Gastrocnemius medialis (tissue), 4 donors: ENCODE measurements at regions not wholly inside any gene's neighbourhood (a gene's known extent, or its start where the extent isn't known, plus 50 kb on each side); places are given as distances from the start of the nearest gene placed in this dataset.

Experiments
- POLR2A ChIP-seq, 2 donors: fragments of 450-650 bp; IDR thresholded peaks; one replicate each; pipeline ENCODE4 v1.6.1; 2017; ENCODE audit warnings: antibody characterized with exemption in 2 of 2, mild to moderate bottlenecking in 2 of 2, moderate library complexity in 2 of 2
- TF ChIP-seq, protein P1 (sequence below), 5 experiments: fragments of 450-650 bp in 3 of 5; fragments of 200-600 bp in 2 of 5; sonication (generic) in 2 of 5; IDR thresholded peaks in 4 of 5; conservative IDR thresholded peaks in 1 of 5; 1 replicate in 4 of 5; 2 replicates in 1 of 5; pipeline ENCODE4 v1.5.1; 2016 to 2019; ENCODE audit warnings: antibody characterized with exemption in 5 of 5, mild to moderate bottlenecking in 3 of 5, moderate library complexity in 3 of 5

DNA sequence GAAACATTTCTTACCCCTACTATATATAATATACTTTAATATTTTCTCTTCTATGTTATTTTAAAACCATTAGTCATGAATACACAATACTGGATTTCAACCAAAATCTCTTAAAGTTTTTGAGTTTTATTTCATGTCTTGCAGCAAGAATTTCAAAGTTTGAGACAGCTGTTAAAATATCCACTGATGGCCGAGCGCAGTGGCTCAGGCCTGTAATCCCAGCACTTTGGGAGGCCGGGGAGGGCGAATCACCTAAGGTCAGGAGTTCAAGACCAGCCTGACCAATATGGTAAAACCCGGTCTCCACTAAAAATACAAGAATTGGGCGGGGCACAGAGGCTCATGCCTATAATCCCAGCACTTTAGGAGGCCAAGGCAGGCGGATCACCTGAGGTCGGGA is 59.7 kb upstream of the DAPK1 start:
- TF ChIP-seq, protein P1, sequence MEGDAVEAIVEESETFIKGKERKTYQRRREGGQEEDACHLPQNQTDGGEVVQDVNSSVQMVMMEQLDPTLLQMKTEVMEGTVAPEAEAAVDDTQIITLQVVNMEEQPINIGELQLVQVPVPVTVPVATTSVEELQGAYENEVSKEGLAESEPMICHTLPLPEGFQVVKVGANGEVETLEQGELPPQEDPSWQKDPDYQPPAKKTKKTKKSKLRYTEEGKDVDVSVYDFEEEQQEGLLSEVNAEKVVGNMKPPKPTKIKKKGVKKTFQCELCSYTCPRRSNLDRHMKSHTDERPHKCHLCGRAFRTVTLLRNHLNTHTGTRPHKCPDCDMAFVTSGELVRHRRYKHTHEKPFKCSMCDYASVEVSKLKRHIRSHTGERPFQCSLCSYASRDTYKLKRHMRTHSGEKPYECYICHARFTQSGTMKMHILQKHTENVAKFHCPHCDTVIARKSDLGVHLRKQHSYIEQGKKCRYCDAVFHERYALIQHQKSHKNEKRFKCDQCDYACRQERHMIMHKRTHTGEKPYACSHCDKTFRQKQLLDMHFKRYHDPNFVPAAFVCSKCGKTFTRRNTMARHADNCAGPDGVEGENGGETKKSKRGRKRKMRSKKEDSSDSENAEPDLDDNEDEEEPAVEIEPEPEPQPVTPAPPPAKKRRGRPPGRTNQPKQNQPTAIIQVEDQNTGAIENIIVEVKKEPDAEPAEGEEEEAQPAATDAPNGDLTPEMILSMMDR (IDR thresholded peaks at IDR 0.05 in 4 of 5, conservative IDR thresholded peaks at IDR 0.05 in 1 of 5), result no peak
- no peak for TF ChIP-seq POLR2A (IDR thresholded peaks at IDR 0.05)
